Prostate gland (tissue), 2 donors: ENCODE measurements at regions not wholly inside any gene's neighbourhood (a gene's known extent, or its start where the extent isn't known, plus 50 kb on each side); places are given as distances from the start of the nearest gene placed in this dataset.

Experiments used
- POLR2A ChIP-seq: fragments of 450-650 bp; IDR thresholded peaks from one replicate; pipeline ENCODE4 v1.6.1; 2016; ENCODE audit warnings: antibody characterized with exemption, mild to moderate bottlenecking
- POLR2AphosphoS5 ChIP-seq: sonication (generic); formaldehyde crosslinking; IDR thresholded peaks from one replicate; pipeline ENCODE4 v1.6.1; 2017; ENCODE audit warnings: antibody characterized with exemption
- TF ChIP-seq, protein P1 (sequence below), 4 experiments: fragments of 200-600 bp in 2 of 4; fragments of 450-650 bp in 2 of 4; sonication (generic) in 2 of 4; IDR thresholded peaks; 1 replicate in 3 of 4; 2 replicates in 1 of 4; pipeline ENCODE4 v1.5.1; 2016 to 2019; ENCODE audit warnings: antibody characterized with exemption in 4 of 4, mild to moderate bottlenecking in 2 of 4, moderate library complexity in 2 of 4

DNA sequence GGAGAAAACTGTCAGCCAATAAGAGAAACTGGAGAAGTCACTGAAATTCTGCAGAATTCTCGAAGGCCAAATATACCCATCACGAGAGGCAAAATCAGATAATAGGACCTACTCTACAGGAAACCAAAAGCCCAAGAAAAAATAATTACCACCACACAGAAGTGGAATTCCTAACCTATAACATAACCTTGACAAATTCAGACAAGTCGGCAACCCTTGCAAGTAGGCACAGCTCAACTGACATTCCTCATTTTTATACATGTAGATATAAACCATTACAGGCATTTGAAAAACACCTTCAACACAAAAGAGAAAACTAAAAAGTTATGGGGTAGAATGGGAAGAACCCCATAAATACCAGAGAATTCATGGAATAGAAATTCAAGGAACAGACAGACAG is 290.3 kb upstream of the USP9Y start:
- TF ChIP-seq, protein P1, sequence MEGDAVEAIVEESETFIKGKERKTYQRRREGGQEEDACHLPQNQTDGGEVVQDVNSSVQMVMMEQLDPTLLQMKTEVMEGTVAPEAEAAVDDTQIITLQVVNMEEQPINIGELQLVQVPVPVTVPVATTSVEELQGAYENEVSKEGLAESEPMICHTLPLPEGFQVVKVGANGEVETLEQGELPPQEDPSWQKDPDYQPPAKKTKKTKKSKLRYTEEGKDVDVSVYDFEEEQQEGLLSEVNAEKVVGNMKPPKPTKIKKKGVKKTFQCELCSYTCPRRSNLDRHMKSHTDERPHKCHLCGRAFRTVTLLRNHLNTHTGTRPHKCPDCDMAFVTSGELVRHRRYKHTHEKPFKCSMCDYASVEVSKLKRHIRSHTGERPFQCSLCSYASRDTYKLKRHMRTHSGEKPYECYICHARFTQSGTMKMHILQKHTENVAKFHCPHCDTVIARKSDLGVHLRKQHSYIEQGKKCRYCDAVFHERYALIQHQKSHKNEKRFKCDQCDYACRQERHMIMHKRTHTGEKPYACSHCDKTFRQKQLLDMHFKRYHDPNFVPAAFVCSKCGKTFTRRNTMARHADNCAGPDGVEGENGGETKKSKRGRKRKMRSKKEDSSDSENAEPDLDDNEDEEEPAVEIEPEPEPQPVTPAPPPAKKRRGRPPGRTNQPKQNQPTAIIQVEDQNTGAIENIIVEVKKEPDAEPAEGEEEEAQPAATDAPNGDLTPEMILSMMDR (IDR thresholded peaks at IDR 0.05) = no peak
- no peak for TF ChIP-seq POLR2AphosphoS5
- TF ChIP-seq POLR2A = no peak
